DMS153 treated with DMSO at 0.1 percent for 48 hours (cell line): ENCODE measurements at regions not wholly inside any gene's neighbourhood (a gene's known extent, or its start where the extent isn't known, plus 50 kb on each side); places are given as distances from the start of the nearest gene placed in this dataset.
"Not testable (repeated sequence)": the region's sequence is repeated elsewhere in the genome, so short reads cannot be mapped to it uniquely, and the experiment has no call there.

Experiments
- DNase-seq: peaks from one replicate; lab custom pipeline; 2025; ENCODE audit not compliant: unreplicated experiment; lab: John Stamatoyannopoulos, UW

DNA sequence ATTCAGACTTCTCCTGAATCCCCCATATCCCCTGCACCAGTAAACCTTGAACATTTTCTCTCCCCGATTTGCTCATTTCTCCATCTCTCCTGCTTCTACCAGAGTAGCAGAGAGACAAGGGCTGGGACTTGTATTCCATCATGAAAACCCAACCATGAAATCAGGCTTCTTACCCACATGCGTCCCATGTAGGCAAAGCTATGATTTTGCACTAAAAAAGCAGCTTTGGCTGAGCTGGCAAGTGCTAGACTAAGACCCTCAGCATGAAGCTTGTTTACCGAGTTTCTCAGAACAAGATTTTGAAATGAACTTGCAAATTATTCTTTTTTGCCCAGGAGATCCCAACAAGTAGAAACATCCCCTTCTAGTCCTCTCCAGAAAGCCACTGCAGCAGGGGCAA is 80.3 kb upstream of the RFLNA start:
- no peak for DNase-seq

DNA sequence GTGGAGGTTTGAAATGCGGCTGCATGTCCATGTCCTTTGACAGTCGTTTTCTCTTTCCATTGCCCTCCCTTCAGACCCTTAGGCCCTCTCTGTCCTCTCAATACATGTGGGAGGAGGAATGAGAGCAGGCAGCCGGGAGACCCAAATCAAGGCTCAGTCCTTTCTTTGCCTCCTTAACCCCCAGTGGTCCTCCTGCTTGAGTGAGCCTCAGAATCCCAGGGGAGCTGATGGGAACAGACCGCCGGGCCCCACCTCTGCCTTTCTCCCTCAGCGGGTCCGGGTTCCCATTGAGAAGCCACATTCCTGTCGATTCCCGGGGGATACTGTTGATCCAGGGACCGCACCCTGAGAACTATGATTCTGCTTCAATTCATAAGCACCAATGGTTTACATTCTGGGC is 77.9 kb upstream of the RFLNA start:
- DNase-seq, result no peak

GRCh38 chr12:124217508-124218242 is 77.2 kb upstream of the RFLNA start:
- DNase-seq, result no peak

DNA sequence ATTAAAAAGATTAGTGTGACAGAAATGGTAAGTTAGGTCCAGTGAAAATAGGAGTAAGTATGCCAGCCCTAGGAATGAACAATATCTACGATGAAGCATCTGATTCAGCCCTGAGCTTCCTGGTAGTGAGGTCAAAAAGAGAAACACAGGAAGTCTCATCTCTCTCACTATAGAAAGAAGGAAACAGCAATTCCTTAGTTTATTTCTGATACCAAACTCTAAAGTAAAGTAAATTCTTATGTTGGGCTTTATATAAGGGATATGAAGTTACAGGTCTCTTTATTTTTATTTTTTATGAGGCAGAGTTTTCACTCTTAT is 76.7 kb upstream of the RFLNA start:
- DNase-seq, result no peak

GRCh38 chr12:124218650-124219049 is 76.2 kb upstream of the RFLNA start:
- DNase-seq, result not testable (repeated sequence)

GRCh38 chr12:124222368-124223245 is 72.3 kb upstream of the RFLNA start:
- no peak for DNase-seq

- DNase-seq, result not testable (repeated sequence)
Observed at GRCh38 chr12:124223733-124224138, 71.2 kb upstream of the RFLNA start.

GRCh38 chr12:124224535-124225110 is 70.3 kb upstream of the RFLNA start:
- DNase-seq, result no peak

- DNase-seq, result no peak
Observed at GRCh38 chr12:124225730-124226129, 69.2 kb upstream of the RFLNA start.

GRCh38 chr12:124227951-124228711 is 66.8 kb upstream of the RFLNA start:
- DNase-seq, result no peak

- DNase-seq, result no peak
Observed at GRCh38 chr12:124229520-124229919, 65.4 kb upstream of the RFLNA start.

DNA sequence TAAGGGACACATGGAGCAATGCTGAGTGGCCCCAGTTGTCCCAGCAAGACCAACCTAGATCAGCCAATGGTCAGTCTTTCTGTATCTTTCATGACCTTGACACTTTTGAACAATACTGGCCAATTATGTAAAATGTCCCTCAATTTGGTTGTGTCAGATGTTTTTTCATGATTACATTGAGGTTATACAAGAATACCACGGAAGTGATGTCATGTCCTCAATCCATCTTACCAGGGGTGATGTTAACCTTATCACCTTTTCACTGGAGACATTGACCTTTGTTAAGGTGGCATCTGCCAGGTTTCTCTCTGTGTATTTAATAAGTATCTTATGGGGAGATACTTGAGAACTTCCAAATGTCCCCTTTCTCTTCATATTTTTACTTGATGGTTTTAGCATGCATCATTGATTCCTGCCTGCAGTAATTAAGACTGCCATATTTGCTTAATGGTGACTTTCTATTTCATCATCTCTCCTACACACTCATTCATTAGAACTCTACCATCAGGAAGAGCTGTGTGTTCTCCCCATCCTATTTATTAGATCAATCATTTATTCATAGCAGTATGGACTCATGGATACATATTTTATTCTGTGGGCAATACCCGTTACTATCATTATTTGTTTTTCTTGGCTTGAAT is 64.7 kb upstream of the RFLNA start:
- DNase-seq, result no peak

- no peak for DNase-seq
Observed at GRCh38 chr12:124230789-124231188, 64.1 kb upstream of the RFLNA start.

- DNase-seq, result peak; percentile 85
Observed at GRCh38 chr12:124231980-124232653, 62.8 kb upstream of the RFLNA start.

DNA sequence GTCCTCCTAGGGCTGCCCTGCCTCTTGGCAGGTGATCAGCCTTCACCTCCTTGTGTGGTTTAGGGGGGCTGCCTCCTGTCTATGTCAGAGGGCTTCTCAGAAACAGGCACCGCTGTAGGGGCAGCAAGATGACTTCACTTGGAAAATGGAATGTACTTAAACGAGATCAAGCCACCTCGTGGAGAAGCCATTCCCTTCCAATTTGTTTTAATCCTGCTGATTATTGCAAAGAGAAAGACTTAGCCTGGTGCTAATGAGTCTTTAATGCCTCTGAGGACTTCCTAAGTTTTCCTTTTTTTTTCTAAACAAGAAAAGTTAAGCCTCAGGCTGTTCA is 62.3 kb upstream of the RFLNA start:
- DNase-seq, result no peak

- no peak for DNase-seq
Observed at GRCh38 chr12:124233041-124233796, 61.7 kb upstream of the RFLNA start.

DNA sequence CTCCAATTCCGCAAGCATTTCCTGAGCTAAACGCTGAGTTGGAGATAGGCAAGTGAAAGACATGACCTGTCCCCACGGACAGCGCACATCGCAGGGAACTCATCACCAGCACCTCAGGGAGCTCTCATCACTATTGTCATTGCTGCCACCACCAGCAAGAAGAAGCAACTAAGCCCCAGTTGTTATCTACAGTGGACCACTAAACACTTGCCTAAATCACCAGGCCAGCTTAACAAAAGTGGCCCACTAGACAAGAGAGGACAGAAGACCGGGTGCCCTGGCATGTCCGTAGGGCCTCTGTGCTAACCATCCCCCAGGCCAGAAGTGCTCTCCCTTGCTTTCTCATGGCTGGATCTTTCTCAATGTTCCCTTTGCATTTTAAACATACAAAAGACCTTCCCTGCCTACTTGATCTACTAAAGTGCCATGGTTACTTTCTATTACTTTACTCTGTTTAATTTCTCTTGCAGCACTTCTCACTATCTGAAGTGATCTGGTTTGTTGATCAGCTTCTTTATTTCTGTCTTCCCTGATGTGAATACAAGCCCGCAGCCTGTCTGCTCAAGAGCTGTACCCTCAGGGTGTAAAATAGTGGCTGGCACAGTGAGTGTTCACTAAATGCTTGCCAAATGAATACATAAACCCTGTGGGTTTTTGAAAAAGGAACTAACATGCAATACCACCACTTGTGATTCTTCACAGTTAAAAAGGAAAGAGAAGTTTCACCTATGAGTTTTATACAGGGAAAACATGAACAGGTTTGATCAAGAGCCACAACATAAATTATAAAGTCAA is 60.9 kb upstream of the RFLNA start:
- no peak for DNase-seq

DNA sequence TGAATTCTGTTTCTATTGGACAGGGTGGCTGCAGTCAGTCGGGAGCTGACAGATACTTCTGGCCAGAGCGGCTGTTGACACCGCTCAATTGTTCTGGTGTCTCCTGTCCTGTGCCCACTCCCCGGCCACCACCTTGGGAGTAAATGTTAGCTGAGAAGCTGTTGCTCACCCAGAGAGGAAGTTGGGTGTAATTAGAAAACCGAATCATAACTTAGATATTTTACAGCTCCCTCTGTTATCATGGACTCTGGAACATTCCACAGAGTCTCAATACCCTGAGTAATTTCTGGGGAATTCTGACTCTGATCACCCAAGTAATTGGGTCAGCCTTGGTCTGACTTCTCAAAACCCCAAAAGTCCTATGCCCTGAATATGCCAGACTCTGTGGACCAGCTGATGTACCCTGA is 58.3 kb upstream of the RFLNA start:
- DNase-seq, result no peak

DNA sequence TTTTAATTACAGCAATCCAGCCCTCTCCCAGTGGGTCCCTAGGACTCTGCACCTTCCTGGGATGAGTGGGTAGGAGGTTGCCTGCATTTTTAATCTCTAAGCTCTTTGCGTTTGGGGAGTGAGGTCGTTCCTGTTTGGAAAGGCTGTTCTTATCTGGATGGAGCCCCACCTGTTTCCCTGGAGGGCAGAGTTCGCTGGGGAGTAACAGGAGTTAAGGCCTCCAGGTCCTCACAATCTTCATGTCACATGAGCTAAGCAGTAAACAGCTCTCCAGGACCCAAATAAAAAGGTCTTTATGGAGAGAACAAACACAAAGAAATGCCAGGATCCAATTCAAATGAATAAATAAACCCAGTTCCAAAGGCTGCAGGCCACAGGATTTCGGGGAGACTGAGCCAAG is 56.0 kb upstream of the RFLNA start:
- DNase-seq, result no peak
